Pancreas (tissue), 10 donors: ENCODE measurements at regions not wholly inside any gene's neighbourhood (a gene's known extent, or its start where the extent isn't known, plus 50 kb on each side); places are given as distances from the start of the nearest gene placed in this dataset.
"Not testable (repeated sequence)": the region's sequence is repeated elsewhere in the genome, so short reads cannot be mapped to it uniquely, and the experiment has no call there.

ENCODE experiments used
- ATAC-seq, 4 donors: fragments of 200-7000 bp; cut with Tn5 transposase; one replicate each; pipeline versions ENCODE4 v1.8.0 to v1.9.1; 2020; ENCODE audit warnings: mild to moderate bottlenecking in 4 of 4, moderate library complexity in 4 of 4
- DNase-seq, 6 donors: peaks; one replicate each; pipeline ENCODE4 v3.0.0-alpha.2; 2020
- FAIRE-seq: peaks from 2 replicates; lab custom pipeline; 2012; peaks lifted over from hg19 to GRCh38; lab: Jason Lieb, UNC
- H3K27ac ChIP-seq, 4 donors: fragments of 200-600 bp; sonication (generic); 1 replicate in 3 of 4; 2 replicates in 1 of 4; pipeline versions ENCODE4 v1.5.0 to v1.8.0; 2020
- H3K27me3 ChIP-seq, 4 donors: fragments of 200-600 bp; one replicate each; pipeline ENCODE4 v1.8.0; 2021
- H3K36me3 ChIP-seq, 3 donors: fragments of 200-600 bp; sonication (generic) in 1 of 3; one replicate each; pipeline versions ENCODE4 v1.5.0 to v1.8.0; 2020 to 2021
- H3K4me1 ChIP-seq, 3 donors: fragments of 200-600 bp; one replicate each; pipeline ENCODE4 v1.8.0; 2021
- H3K4me3 ChIP-seq, 4 donors: fragments of 200-600 bp; sonication (generic) in 2 of 4; one replicate each; pipeline versions ENCODE4 v1.5.0 to v1.8.0; 2020 to 2021
- H3K9me3 ChIP-seq, 4 donors: fragments of 200-600 bp; one replicate each; pipeline ENCODE4 v1.8.0; 2021
- WGBS, 2 donors: extraction: QIAGEN DNeasy Blood & Tissue Kit; methylation state at CpG; one replicate each; pipeline ENCODE4 v1.1.7; 2013; 5-methylcytosine and 5-hydroxymethylcytosine counted together
- intact Hi-C, 3 donors: fragments of 100-400 bp; cut with DNase I; formaldehyde crosslinking; loops; one replicate each; pipeline versions ENCODE4 v1.11.1 to v1.14.2; 2022
- TF ChIP-seq, protein P1 (sequence below), 4 donors: fragments of 200-600 bp; sonication (generic) in 3 of 4; IDR thresholded peaks; one replicate each; pipeline versions ENCODE4 v1.5.0 to v1.8.0; 2021; ENCODE audit warnings: antibody characterized with exemption in 4 of 4
- donor health status: healthy with polysubstance abuse.
- donor health status: DM: no; HTN: no; CAD: no; lungs with moderate emphysema.
- donor health status: DM: no; HTN: no; CAD: no.
- donor health status: control.
- donor health status: control.
- donor health status: Bipolar disorder and iron deficiency.
- donor health status: DM: yes; HTN: yes; CAD: no.
- donor health status: DM: no; HTN: no; CAD: no.
- donor health status: DM: no; HTN: no; CAD: no.
- donor health status: DM: yes; HTN: yes; CAD: no.

DNA sequence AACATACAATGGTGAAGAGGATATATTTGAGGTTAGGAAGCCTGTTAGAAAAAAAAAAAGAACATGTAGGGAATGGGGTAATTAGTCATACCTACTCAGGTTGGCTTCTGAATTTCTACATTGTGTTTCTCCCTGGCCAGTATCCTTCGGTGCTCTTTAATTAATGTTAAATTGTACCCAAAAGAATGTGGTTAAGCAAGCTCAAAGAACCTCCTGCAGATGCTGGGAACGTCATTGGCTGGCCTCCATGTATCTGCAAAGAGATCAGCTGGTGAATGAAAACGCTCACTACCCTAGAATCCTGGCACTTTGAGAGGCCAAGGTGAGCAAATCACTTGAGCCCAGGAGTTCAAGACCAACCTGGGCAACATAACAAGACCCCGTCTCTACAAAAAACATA, 942.3 kb upstream of the PRKX start:
- peak overlapping the region in 1 of 4 donors; percentile 40 for H3K27ac ChIP-seq
- H3K27me3 ChIP-seq: no peaks in the 10 kb centered on the region
- intact Hi-C loops: no loop called here
- peak; percentile 65 to 94 (median 87) for ATAC-seq
- no peak overlapping the region for H3K4me3 ChIP-seq
- 23 to 27% methylated on average over 4 of the region's 4 CpGs for WGBS, 2 donors
- H3K9me3 ChIP-seq: no peaks in the 10 kb centered on the region
- no peaks in the 10 kb centered on the region for H3K4me1 ChIP-seq
- DNase-seq: peak in 4 of 6 donors; percentile 30 to 62 (median 34)
- FAIRE-seq: no peak
- no peaks in the 10 kb centered on the region for H3K36me3 ChIP-seq
- TF ChIP-seq, protein P1, sequence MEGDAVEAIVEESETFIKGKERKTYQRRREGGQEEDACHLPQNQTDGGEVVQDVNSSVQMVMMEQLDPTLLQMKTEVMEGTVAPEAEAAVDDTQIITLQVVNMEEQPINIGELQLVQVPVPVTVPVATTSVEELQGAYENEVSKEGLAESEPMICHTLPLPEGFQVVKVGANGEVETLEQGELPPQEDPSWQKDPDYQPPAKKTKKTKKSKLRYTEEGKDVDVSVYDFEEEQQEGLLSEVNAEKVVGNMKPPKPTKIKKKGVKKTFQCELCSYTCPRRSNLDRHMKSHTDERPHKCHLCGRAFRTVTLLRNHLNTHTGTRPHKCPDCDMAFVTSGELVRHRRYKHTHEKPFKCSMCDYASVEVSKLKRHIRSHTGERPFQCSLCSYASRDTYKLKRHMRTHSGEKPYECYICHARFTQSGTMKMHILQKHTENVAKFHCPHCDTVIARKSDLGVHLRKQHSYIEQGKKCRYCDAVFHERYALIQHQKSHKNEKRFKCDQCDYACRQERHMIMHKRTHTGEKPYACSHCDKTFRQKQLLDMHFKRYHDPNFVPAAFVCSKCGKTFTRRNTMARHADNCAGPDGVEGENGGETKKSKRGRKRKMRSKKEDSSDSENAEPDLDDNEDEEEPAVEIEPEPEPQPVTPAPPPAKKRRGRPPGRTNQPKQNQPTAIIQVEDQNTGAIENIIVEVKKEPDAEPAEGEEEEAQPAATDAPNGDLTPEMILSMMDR (IDR thresholded peaks at IDR 0.05): no peak

DNA sequence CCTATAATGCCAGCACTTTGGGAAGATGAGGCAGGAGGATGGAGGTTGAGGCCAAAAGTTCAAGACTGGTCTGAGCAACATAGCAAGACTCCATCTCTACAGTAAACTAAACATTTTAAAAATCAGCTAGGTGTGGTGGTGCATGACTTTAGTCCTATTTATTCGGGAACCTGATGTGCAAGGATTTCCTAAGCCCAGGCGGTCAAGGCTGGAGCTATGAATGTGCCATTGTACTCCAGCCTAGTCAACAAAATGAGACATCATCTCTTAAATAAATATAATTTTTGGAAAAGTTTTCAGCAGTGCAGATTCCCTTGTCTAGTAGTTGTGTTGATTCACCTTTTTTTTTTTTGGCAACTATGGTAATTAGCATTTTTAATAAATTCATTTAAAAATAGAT, 928.7 kb upstream of the PRKX start:
- Histone ChIP-seq H3K9me3 (peaks cover 0 to 2% (median 0%) of the 10 kb centered on the region in 4 donors), H3K4me3 (no peak overlapping the region), H3K27ac (no peak overlapping the region), H3K27me3 (no peaks in the 10 kb centered on the region), H3K4me1 (no peaks in the 10 kb centered on the region), H3K36me3 (no peaks in the 10 kb centered on the region)
- 67 to 71% methylated on average over 2 of the region's 2 CpGs for WGBS, 2 donors
- DNase-seq (no peak), ATAC-seq (no peak), FAIRE-seq (no peak)
- intact Hi-C loops: no loop called here
- TF ChIP-seq, protein P1 (IDR thresholded peaks at IDR 0.05): no peak

- FAIRE-seq: no peak
- Histone ChIP-seq H3K9me3 (peaks cover 0 to 2% (median 0%) of the 10 kb centered on the region in 4 donors), H3K36me3 (no peaks in the 10 kb centered on the region), H3K4me1 (no peaks in the 10 kb centered on the region), H3K4me3 (no peak overlapping the region), H3K27ac (no peak overlapping the region), H3K27me3 (no peaks in the 10 kb centered on the region)
- no peak for ATAC-seq
- WGBS, 2 donors: 84 to 90% methylated on average over 4 of the region's 4 CpGs
- DNase-seq: no peak
- TF ChIP-seq, protein P1 (IDR thresholded peaks at IDR 0.05): no peak
- intact Hi-C loops: no loop called here
Observed at GRCh38 chrX:4638036-4638435, 924.6 kb upstream of the PRKX start.

- FAIRE-seq (no peak), DNase-seq (no peak), ATAC-seq (peak in 2 of 4 donors; percentile 47 to 56)
- no peak overlapping the region for H3K4me3 ChIP-seq
- 7 to 12% methylated on average over 1 of the region's 1 CpG for WGBS, 2 donors
- H3K27ac ChIP-seq: no peak overlapping the region
- intact Hi-C loops: no loop called here
- no peaks in the 10 kb centered on the region for H3K36me3 ChIP-seq
- no peaks in the 10 kb centered on the region for H3K9me3 ChIP-seq
- no peaks in the 10 kb centered on the region for H3K27me3 ChIP-seq
- H3K4me1 ChIP-seq: no peaks in the 10 kb centered on the region
- TF ChIP-seq, protein P1 (IDR thresholded peaks at IDR 0.05): no peak
Observed at GRCh38 chrX:4627414-4627813, 914.0 kb upstream of the PRKX start.

- ATAC-seq (peak; percentile 61 to 94 (median 77)), DNase-seq (no peak), FAIRE-seq (no peak)
- WGBS, 2 donors: 7 to 9% methylated on average over 5 of the region's 5 CpGs
- no peaks in the 10 kb centered on the region for H3K27me3 ChIP-seq
- H3K27ac ChIP-seq: no peak overlapping the region
- no peaks in the 10 kb centered on the region for H3K36me3 ChIP-seq
- TF ChIP-seq, protein P1 (IDR thresholded peaks at IDR 0.05): no peak
- H3K4me3 ChIP-seq: no peak overlapping the region
- no peaks in the 10 kb centered on the region for H3K4me1 ChIP-seq
- intact Hi-C loops: no loop called here
- H3K9me3 ChIP-seq: no peaks in the 10 kb centered on the region
Observed at GRCh38 chrX:4622486-4623167, 909.2 kb upstream of the PRKX start.

DNA sequence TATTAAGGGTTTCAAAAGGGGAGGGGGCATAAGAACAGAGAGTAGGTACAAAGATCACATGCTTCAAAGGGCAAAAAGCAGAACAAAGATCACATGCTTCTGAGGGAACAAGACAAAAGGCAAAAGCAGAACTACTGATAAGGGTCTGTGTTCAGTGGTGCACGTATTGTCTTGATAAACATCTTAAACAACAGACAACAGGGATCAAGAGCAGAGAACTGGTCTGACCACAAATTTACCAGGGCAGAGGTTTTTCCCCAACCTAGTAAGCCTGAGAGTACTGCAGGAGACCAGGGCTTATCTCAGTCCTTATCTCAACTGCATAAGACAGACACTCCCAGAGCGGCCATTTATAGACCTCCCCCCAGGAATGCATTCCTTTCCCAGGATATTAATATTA, 900.2 kb upstream of the PRKX start:
- H3K27me3 ChIP-seq, H3K27ac ChIP-seq, intact Hi-C loops, H3K4me1 ChIP-seq, DNase-seq, H3K4me3 ChIP-seq, ATAC-seq, H3K36me3 ChIP-seq, FAIRE-seq, H3K9me3 ChIP-seq: not testable (repeated sequence)
- 39 to 43% methylated on average over 2 of the region's 2 CpGs for WGBS, 2 donors
